HFFc6 (cell line): ENCODE measurements at regions not wholly inside any gene's neighbourhood (a gene's known extent, or its start where the extent isn't known, plus 50 kb on each side); places are given as distances from the start of the nearest gene placed in this dataset.

Experiments used
- DNase-seq: peaks from one replicate; pipeline ENCODE4 v3.0.0-alpha.2; 2018
- H3K27ac Mint-ChIP-seq: 2 replicates; pipeline ENCODE4 v1.8.0; 2020; ENCODE audit warnings: mild to moderate bottlenecking, mixed read lengths
- H3K27me3 Mint-ChIP-seq: 2 replicates; pipeline ENCODE4 v1.8.0; 2021; ENCODE audit warnings: mild to moderate bottlenecking, moderate library complexity, mixed read lengths; ENCODE audit not compliant: insufficient read depth
- H3K36me3 Mint-ChIP-seq: 2 replicates; pipeline ENCODE4 v1.8.0; 2021; ENCODE audit warnings: low read depth, mixed read lengths
- H3K4me1 Mint-ChIP-seq: 2 replicates; pipeline ENCODE4 v1.8.0; 2020; ENCODE audit warnings: low read depth, mixed read lengths
- H3K4me3 Mint-ChIP-seq: 2 replicates; pipeline ENCODE4 v1.8.0; 2020; ENCODE audit warnings: mild to moderate bottlenecking, moderate library complexity, mixed read lengths
- H3K9me3 Mint-ChIP-seq: 2 replicates; pipeline ENCODE4 v1.8.0; 2020; ENCODE audit warnings: mild to moderate bottlenecking, mixed read lengths
- CTCF ChIP-seq: fragments of 200-600 bp; sonication (generic); IDR thresholded peaks from 2 replicates; pipeline ENCODE4 v1.5.0; 2021; ENCODE audit warnings: antibody characterized with exemption, mild to moderate bottlenecking

- Mint-ChIP-seq H3K27ac (no peak overlapping the region), H3K9me3 (no peaks in the 10 kb centered on the region), H3K4me3 (no peak overlapping the region), H3K4me1 (peaks cover 10% of the 10 kb centered on the region), H3K27me3 (peaks cover 40% of the 10 kb centered on the region), H3K36me3 (no peaks in the 10 kb centered on the region)
- no peak for DNase-seq
- TF ChIP-seq CTCF, result no peak
Observed at GRCh38 chr17:68197997-68198930, 49.6 kb upstream of the AMZ2 start.
